GM18858 (cell line): ENCODE measurements at regions not wholly inside any gene's neighbourhood (a gene's known extent, or its start where the extent isn't known, plus 50 kb on each side); places are given as distances from the start of the nearest gene placed in this dataset.
"Not testable (repeated sequence)": the region's sequence is repeated elsewhere in the genome, so short reads cannot be mapped to it uniquely, and the experiment has no call there.

Experiments used
- ATAC-seq: cut with Tn5 transposase; IDR thresholded peaks from one replicate; pipeline ENCODE4 v1.9.1; 2021; ENCODE audit not compliant: unreplicated experiment

DNA sequence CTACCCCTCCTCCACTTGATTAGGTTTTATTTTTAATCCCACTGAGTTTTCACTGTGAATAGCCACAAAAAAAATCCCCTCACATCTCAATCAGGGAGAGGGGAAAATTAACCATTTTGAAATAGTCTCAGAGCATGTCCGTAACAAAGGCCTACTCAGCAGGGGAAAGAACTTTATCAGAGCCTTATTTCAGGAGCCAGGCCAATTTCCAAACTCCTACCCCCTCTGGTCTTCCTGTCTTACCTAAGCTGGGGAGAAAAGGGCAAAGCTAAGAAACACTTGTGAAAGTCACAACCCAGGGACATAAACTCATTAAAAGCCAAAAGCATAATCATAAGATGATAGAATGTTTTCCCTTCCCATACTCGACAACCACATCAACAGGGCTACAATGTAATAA is 260.3 kb upstream of the DIO3 start:
- ATAC-seq: no peak

DNA sequence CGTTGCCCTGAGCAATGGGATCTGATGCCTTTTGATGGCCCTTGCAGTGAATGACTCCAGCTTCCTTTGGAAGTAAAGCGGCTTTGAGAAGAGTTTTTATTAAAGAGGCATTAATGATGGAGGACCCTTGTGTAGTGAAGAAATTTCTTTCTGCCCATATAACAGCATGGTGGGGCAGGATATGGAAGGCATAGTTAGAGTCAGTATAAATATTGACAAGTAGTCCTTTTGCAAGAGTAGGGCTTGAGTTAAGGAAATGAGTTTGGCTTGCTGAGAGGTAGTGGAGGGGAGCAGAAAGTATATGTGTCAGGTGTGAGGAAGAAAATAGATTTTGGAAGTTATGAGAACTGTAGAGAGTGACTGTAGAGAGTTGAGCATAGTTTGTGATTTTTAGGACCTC is 254.1 kb upstream of the DIO3 start:
- ATAC-seq: not testable (repeated sequence)

DNA sequence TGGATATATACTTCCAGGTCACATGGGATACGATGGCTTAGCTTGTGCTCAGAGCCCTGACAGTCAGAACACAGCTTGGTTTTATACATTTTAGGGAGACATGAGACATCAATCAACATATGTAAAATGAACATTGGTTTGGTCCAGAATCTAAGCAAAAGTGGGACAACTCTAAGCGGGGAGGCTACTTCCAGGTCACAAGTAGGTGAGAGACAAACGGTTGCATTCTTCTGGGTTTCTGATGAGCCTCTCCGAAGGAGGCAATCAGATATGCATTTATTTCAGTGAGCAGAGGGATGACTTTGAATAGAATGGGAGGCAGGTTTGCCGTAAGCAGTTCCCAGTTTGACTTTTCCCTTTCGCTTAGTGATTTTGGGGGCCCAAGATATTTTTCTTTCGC is 250.1 kb upstream of the DIO3 start:
- ATAC-seq: not testable (repeated sequence)

DNA sequence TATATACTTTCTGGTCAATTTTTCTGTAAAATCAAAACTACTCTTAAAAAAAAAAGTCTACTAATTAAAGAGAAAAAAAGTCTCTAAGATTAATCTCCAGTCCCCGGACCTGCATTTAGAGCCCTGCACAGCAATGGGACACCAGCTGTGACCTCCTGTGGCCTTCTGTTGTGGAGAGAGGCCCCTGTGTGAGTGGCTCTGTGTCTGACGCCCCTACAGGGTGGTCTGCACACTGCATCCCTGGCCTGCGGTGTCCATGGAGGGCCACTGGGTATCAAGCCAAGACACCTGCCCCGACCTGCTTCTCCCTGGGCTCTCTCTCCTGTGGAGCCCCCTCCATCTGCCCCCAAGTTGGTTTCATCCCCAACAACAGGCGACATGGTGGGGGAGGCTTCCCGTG is 248.0 kb upstream of the DIO3 start:
- ATAC-seq: no peak

DNA sequence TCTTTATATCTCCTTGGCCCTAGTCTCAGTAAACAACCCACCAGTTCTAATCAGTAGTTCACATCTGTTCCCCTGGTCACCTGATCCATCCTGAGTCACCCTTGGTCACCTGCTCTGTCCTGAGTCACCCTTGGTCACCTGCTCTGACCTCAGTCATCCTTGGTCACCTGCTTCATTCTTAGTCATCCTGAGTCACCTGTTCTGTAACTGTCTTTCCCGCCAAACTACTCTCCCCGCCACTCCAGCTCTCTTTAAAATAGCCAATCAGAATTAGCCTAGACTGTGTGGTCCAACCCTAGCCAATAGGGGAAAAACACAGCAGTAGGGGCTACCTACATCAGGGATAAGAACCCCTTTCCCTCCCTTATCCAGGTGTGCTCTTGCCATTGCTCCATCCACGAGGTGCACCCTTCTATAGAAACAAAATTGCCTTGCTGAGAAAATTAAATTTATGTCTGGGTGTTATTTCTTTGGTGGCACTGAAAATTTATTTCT is 245.4 kb upstream of the DIO3 start:
- no peak for ATAC-seq

DNA sequence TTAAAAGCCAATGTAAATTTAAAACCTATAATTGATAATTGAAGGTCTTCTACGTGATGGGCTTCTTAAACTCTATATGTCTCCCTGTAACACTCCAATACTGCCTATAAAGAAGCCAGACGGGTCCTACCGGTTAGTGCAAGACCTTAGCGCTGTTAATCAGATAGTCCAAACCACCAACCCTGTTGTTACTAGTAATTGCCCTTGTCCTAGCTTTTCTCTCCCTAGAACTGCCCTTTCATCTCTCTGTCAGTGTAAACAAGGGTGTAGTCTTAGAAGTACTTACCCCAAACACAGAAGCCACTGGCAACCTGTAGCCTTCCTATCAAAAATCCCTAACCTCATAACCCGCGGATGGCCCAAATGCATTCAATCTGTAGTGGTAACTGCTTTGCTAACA is 243.0 kb upstream of the DIO3 start:
- ATAC-seq: no peak

DNA sequence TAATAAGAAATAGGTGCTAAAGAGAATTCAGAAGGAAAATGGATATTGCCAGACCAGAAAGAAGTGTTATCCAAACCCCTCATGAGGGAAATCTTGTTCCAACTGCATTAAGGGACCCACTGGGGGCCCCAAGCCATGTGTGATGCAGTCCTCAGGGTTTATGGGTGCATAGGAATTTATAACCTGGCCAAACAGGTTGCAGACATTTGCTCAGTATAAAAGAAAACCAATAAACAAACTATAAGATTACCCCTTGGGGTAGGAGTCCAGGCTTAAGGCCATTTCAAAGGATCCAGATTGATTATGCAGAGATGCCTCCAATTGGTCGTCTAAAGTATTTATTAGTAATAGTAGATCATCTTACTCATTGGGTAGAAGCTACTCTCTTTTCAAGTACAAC is 240.9 kb upstream of the DIO3 start:
- no peak for ATAC-seq

DNA sequence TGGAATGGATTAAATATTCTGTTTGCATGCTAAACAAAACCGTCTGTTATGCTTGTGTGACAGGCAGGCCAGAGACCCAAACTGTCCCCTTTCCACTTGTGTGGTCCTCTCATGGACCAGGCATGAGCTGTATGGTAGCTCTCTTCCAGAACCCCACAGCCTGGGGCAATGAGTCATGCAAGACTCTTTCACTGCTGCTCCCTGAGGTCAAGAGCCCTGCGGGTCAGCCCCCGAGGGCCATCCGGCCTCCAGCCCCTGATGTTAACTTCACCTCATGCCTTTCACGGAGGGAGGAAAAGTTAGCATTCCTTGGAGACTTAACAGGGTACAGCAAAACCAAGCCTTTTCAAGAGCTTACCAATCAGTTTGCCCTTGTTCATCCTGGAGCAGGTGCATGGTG is 239.1 kb upstream of the DIO3 start:
- ATAC-seq: no peak

DNA sequence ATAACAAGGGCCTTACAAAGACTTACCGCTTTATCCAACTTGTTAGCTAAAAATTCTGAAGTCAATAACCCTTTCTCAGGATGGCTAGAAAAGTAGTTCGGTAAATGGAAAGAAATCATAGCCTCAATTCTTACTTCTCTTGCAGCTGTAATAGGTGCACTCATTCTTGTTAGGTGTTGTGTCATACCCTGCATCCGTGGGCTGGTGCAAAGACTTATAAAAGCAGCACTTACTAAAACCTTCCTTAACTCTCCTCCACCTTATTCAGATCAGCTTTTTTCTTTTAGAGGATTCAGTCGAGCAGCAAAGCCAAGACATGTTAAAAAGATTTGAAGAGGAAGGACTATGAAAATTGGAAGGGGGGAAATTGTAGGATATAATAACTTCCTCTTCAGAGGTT is 238.2 kb upstream of the DIO3 start:
- no peak for ATAC-seq

DNA sequence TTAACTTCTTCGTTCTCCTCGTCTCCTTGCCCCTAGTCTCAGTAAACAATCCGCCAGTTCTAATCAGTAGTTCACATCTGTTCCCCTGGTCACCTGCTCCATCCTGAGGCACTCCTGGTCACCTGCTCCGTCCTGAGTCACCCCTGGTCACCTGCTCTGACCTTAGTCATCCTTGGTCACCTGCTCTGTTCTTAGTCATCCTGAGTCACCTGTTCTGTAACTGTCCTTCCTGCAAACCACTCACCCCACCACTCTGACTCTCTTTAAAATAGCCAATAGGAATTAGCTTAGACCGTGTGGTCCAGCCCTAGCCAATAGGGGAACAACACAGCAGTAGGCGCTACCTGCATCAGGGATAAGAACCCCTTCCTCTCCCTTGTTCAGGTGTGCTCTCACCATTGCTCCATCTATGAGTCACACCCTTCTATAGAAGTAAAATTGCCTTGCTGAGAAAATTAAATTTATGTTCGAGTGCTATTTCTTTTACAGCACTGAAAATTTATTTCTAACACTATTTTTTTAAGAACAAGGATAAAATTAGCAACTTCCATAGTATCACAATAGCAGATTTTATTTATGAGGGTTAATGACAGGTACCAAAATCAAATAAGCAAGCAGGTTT is 237.6 kb upstream of the DIO3 start:
- not testable (repeated sequence) for ATAC-seq

DNA sequence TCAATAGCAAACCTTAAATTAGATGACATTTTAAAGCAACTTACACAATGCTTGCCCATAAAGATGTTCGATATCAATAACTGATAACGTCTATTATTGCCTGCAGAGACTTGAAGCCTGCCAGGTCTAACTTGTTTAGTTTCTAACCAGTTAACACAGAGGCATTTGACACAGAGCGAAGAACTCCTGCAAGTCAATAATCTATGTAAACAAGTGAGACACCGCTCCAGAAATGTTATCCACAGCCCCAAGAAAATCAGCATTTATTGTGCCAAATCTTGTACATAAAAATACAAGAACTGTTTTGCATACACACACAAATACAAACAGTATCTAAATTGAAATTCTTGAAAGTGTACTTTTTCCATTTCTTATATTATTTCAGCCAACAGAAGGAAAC is 236.0 kb upstream of the DIO3 start:
- ATAC-seq: no peak

DNA sequence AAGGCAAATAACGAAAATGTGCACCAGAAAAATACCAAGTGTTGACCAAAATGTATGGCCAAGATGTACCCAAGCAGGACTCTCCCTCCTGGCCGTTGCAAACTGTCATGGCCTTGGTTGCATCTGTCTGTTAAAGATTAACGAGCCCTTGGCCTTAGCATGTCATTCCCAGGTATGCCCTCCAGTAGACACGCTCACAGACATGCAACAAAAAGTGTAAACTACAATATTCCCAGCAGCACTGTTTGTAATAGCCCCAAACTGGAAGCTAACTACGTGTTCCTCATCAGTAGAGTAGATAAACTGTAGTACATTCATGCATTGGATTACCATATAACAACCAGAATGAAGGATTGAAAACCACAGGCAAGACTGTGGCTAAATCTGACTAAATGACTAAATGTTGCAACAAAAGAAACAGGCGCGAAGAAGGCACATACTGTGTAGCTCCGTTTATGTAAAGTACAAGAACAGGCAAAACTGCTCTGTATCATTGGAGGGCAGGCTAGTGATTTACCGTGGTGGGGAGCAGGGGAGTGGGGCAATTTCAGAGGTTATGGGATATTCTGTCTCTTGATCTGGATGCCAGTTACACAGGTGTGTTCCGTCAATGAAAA is 232.8 kb upstream of the DIO3 start:
- no peak for ATAC-seq

DNA sequence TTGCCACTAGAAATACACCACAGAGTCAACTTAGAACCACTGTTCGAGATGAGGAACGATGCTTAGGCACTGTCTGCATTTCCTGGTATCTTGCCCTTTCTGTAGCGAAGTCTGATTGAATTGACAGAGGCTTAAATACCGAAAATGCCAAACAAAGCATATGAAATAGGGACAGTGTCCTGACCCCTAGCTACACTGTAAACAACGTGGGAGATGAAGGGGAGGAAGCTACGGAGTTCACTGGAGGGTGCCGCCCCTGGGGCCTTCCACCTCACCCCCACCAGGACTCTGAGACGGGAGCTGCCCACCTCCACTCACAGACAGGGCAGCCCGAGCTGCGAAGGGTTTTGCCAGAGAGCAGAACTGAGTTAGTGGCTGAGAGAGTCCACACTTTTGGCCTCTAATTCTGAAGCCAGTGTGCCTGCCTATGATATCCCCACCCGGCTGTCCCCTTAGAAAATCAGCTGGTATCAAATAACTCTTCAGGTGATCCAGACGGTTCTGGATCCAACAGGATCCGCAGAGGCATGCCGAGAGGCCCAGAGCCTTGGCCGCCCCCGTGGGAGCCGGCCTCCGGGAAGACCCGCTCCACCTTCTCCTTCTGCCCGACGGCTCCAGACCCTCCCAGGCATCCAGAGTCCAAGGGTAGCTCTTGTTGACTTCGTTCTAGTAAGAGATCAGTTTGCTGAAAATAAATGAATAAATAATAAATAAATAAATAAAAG is 230.7 kb upstream of the DIO3 start:
- no peak for ATAC-seq

DNA sequence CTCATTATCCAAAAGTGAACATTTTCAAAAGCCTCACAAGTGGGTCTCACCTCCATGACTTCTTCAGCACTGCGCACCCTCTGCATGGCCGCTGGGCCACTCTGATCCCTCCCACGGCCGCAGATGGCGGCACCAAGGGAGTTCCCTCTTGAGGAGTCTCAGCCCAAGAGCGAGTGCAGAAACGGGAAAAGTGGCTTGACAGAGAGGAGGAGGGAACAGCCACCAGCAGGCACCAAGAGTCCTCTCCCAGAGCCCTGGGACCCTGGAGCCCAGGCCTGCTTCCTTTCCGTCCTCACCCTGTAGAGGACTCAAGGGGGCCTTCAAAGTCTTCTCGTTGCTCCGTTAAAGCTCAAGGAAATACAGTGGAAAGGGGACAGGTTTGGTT is 230.2 kb upstream of the DIO3 start:
- no peak for ATAC-seq

DNA sequence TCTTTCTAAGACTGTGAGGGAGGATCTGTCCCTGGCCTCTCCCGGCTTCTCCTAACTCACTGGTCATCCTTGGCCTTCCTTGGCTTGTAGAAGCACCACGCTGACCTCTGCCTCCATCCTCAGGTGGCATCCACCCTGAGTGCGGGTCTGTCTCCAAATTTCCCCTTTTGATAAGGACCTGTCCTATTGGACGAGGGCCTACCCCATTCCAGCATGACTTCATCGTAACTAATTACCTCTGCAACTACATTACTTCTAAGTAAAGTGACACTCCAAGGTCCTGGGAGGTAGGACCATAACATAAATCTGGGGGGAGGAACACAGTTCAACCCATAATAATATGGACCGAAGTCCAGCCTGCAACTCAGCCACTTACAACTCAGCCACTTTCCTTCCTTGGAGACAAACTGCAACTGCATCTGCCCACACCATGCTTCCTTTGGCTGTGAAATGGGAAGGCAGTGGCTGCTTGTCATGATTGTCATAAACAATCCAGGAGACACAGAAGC is 229.6 kb upstream of the DIO3 start:
- no peak for ATAC-seq

DNA sequence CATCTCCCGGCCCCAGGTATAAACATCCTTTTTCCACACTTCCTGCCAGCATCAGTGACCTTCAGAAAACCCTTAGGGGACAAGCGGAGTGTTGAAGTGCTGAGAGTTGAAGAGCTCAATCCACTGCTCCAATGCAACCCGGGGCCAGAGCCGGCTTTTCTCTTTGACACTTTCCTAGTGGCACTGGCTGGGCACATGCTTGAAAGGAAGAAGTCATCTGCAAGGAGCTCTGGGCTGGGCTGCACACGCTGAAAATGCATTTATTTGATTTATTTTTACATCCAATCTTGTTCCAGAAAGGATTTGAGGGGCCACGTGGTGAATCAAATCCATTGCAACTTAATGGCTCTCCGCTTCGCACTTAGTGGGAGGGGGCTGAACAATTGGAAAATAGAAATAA is 229.0 kb upstream of the DIO3 start:
- ATAC-seq: no peak

DNA sequence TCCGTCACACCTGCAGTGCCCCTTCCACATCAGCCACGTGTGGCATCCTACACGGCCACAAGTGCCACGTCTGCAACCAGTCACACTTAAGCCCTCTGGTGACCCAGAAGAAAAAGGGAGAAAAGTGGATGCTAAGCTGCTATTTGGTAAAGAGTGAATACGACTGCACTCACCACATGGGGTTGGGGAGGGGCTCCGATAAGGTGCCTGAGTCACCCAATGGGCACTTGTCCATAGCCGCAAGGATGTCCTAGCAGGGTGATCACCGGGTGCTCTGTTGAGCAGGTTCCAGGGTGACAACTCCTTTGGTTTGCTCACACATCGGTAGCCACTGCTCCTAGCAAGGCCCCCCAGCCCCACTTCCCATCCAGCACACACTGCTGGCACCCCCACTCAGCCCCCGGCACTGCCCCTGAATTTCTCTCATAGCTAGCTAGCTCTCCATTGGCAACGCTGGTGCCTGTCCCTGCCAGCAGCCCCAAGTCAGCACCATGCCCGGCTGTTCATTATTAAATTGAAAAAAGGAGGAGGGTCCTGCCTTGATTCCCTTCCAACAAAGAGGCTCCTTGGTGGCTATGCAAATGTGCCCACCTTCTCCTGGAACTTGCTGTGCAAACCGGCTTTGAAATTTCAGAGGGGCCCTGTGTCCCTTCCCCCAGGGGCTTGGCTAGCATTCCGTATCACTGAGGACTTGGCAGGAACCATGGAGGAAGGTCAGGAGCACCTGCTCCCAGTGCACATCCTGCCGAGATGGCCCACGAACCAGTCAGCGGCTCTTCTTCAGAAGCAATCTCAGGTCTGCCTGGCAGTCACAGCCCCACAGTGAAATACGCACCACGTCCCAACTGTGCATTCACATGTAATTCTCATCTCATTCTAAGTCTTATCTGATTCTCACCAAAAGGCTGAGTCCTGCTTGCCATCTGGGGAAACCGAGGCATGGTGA is 227.7 kb upstream of the DIO3 start:
- ATAC-seq: no peak

DNA sequence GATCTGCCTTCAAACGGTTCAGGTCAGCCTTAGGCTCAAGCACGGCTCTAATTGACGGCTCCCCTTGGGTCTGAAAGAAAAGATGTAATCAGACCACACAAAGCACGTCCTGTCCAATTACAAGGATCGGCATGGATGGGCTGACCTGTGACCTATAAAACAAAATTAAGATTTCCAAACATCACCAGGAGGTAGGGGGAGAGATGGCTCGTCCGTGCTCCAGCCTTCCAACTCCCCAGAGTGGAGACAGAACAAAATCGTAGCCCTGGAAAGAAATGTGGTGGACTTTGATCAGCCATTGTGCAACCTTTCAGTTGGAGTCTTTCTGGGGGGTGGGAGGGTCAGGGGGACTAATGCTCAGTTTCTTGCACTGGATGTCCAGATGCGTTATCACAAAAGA is 226.6 kb upstream of the DIO3 start:
- ATAC-seq: no peak

DNA sequence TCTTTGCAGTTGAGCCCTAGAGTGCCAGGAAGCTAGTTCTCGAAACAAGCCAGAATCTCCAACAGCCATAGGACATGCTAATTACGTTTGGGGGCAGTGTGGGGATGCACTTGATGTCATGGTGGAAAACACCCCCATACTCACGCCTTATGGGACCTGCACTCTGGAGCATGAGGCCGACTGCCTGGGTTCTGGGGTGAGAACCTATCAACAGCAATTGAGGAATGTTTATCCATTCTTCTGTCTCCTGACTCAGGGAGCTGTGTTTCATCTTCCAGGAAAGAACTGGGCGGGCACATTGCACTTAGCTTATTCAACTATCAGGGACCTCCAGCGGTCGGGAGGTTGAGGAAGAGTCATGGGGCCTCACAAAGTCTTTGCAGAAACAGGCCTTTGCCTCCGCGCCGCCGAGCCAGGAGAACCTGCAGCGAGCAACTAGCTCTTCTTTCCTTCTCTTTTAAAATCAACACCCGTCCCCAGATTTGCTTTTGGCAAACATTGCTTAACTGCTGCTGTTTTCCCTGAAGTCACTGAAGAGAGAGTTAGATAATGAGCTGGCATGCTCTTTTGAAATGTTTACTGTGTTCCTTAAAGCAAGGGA is 226.1 kb upstream of the DIO3 start:
- no peak for ATAC-seq

DNA sequence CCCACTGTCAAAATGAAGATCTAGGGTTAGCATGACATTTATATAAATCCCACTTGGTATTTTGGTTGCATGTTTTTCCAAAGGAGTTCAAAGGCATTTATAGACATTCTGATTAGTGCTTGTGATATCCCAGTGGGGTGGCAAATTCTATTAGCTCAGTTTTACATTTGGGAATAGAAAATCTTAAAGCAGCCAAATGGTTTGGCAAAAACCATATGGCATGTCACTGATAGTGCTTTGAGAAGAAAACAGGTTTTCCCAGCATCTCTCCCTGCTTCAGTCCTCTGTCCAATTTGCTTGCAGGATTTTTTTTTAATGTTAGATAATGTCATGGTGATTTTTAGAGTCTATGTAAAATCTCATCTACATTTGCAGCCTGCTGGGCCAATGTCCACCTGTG is 225.1 kb upstream of the DIO3 start:
- ATAC-seq: no peak

DNA sequence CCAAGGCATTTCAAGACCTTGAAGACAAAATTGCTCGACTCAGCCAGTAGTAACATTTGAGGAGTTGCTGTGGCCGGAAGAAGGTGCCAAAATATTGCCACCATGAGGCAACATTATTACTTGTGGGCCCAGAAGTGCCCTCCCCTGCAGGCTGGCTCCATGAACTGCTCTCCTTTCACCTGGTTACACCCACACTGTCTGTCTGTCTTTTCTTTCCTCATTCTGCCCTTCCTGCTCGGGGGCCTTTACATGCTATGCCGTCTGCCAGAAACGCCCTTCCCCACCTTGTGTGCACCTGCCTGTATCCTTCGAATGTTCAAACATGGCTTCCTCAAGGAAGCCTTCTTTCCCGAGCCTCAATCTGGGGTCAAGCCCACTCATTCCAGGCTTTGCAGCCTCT is 224.2 kb upstream of the DIO3 start:
- ATAC-seq: no peak
